CD14-positive monocyte (primary cell): ENCODE measurements at regions not wholly inside any gene's neighbourhood (a gene's known extent, or its start where the extent isn't known, plus 50 kb on each side); places are given as distances from the start of the nearest gene placed in this dataset.

Source experiments
- DNase-seq, 3 donors: peaks; one replicate each; pipeline ENCODE4 v3.0.0-alpha.2; 2011 to 2022
- H2AFZ ChIP-seq: 2 replicates; pipeline ENCODE4 v1.6.0; 2012; ENCODE audit warnings: mild to moderate bottlenecking, low read depth, low read length, inconsistent platforms; ENCODE audit not compliant: insufficient read depth, poor library complexity, severe bottlenecking
- H3K27ac ChIP-seq, 2 donors: 1 replicate in 1 of 2; 2 replicates in 1 of 2; pipeline ENCODE4 v1.5.1; 2012 to 2013; ENCODE audit warnings: low read length in 2 of 2, control low read depth in 1 of 2, inconsistent platforms in 1 of 2, low read depth in 1 of 2, mild to moderate bottlenecking in 1 of 2
- H3K27me3 ChIP-seq, 2 donors: one replicate each; pipeline versions ENCODE4 v1.6.0 to v1.6.1; 2011 to 2013; ENCODE audit warnings: low read length in 2 of 2; ENCODE audit not compliant: control insufficient read depth in 2 of 2, insufficient read depth in 2 of 2
- H3K36me3 ChIP-seq, 2 donors: replicated peaks in 1 of 2; 1 replicate in 1 of 2; 2 replicates in 1 of 2; pipeline versions ENCODE4 v1.5.1 to v1.6.1; 2012 to 2013; ENCODE audit warnings: low read length in 2 of 2, control low read depth in 1 of 2, inconsistent platforms in 1 of 2, mild to moderate bottlenecking in 1 of 2; ENCODE audit not compliant: insufficient read depth in 2 of 2, control insufficient read depth in 1 of 2
- H3K4me1 ChIP-seq, 2 donors: 1 replicate in 1 of 2; 2 replicates in 1 of 2; pipeline versions ENCODE4 v1.5.1 to v1.6.1; 2012 to 2013; ENCODE audit warnings: low read length in 2 of 2, control low read depth in 1 of 2, inconsistent platforms in 1 of 2, mild to moderate bottlenecking in 1 of 2, moderate library complexity in 1 of 2; ENCODE audit not compliant: insufficient read depth in 2 of 2, control insufficient read depth in 1 of 2
- H3K4me2 ChIP-seq: replicated peaks from 2 replicates; pipeline ENCODE3; 2012; ENCODE audit warnings: low read length, moderate library complexity, mild to moderate bottlenecking; ENCODE audit not compliant: poor library complexity, severe bottlenecking; ENCODE audit errors: extremely low read depth
- H3K4me3 ChIP-seq, 3 experiments: fragments of 200-600 bp in 1 of 3; sonication (generic) in 1 of 3; replicated peaks in 1 of 3; 1 replicate in 2 of 3; 2 replicates in 1 of 3; pipeline ENCODE4 v1.5.1; 2011 to 2013; ENCODE audit warnings: low read length in 3 of 3, mild to moderate bottlenecking in 3 of 3, control low read depth in 2 of 3, low read depth in 2 of 3, inconsistent platforms in 1 of 3, moderate library complexity in 1 of 3
- H3K79me2 ChIP-seq: 2 replicates; pipeline ENCODE4 v1.6.0; 2012; ENCODE audit warnings: mild to moderate bottlenecking, control low read depth, inconsistent platforms, low read length, moderate library complexity; ENCODE audit not compliant: insufficient read depth
- H3K9ac ChIP-seq: 2 replicates; pipeline ENCODE4 v1.6.0; 2017; ENCODE audit warnings: low read length, mild to moderate bottlenecking; ENCODE audit not compliant: insufficient read depth, poor library complexity, severe bottlenecking
- H3K9me3 ChIP-seq, 2 donors: replicated peaks in 1 of 2; 1 replicate in 1 of 2; 2 replicates in 1 of 2; pipeline versions ENCODE4 v1.5.1 to v1.6.1; 2012 to 2013; ENCODE audit warnings: low read length in 2 of 2, control low read depth in 1 of 2; ENCODE audit not compliant: control insufficient read depth in 1 of 2, insufficient read depth in 1 of 2
- H4K20me1 ChIP-seq: 2 replicates; pipeline ENCODE4 v1.6.0; 2012; ENCODE audit warnings: mild to moderate bottlenecking, low read length, control low read depth, moderate library complexity; ENCODE audit not compliant: insufficient read depth
- H3K27ac Mint-ChIP-seq, 7 donors: one replicate each; pipeline ENCODE4 v1.8.0; 2020; ENCODE audit warnings: mild to moderate bottlenecking in 7 of 7, mixed read lengths in 7 of 7, moderate library complexity in 6 of 7, inconsistent platforms in 2 of 7
- H3K27me3 Mint-ChIP-seq, 3 donors: one replicate each; pipeline ENCODE4 v1.8.0; 2021 to 2022; ENCODE audit warnings: low read depth in 3 of 3, mild to moderate bottlenecking in 3 of 3, mixed read lengths in 3 of 3, moderate library complexity in 3 of 3, inconsistent platforms in 1 of 3
- H3K36me3 Mint-ChIP-seq, 2 donors: one replicate each; pipeline ENCODE4 v1.8.0; 2020; ENCODE audit warnings: mixed read lengths in 2 of 2, inconsistent platforms in 1 of 2, mild to moderate bottlenecking in 1 of 2
- H3K4me1 Mint-ChIP-seq: one replicate; pipeline ENCODE4 v1.8.0; 2020; ENCODE audit warnings: mild to moderate bottlenecking, mixed read lengths
- H3K4me3 Mint-ChIP-seq, 2 donors: one replicate each; pipeline ENCODE4 v1.8.0; 2020; ENCODE audit warnings: mild to moderate bottlenecking in 2 of 2, mixed read lengths in 2 of 2, moderate library complexity in 1 of 2
- H3K9me3 Mint-ChIP-seq, 7 donors: one replicate each; pipeline ENCODE4 v1.8.0; 2020 to 2022; ENCODE audit warnings: mixed read lengths in 7 of 7, mild to moderate bottlenecking in 6 of 7, moderate library complexity in 6 of 7, inconsistent platforms in 2 of 7
- CTCF ChIP-seq: fragments of 200-600 bp; IDR thresholded peaks from one replicate; pipeline ENCODE4 v1.8.0; 2022; ENCODE audit warnings: antibody characterized with exemption, mild to moderate bottlenecking
- whole genome bisulfite sequencing: methylation state at CpG from one replicate; pipeline ENCODE4 v1.1.5; 2013; ENCODE audit warnings: missing lambda C conversion rate; ENCODE audit not compliant: insufficient coverage; 5-methylcytosine and 5-hydroxymethylcytosine counted together
- intact Hi-C, 2 donors: fragments of 100-400 bp; cut with micrococcal nuclease; formaldehyde crosslinking; loops; one replicate each; pipeline versions ENCODE4 v1.15.0 to v1.15.1; 2023

- Mint-ChIP-seq H3K27me3 (peaks cover 0 to 2% (median 0%) of the 10 kb centered on the region in 3 donors), H3K36me3 (peaks cover 6 to 18% of the 10 kb centered on the region in 2 donors), H3K4me3 (no peak overlapping the region), H3K27ac (peak overlapping the region in 2 of 7 donors; percentile 46 to 47), H3K4me1 (peaks cover 39% of the 10 kb centered on the region), H3K9me3 (peaks cover 0 to 12% (median 5%) of the 10 kb centered on the region in 7 donors)
- H3K79me2 ChIP-seq, result no peaks in the 10 kb centered on the region
- DNase-seq, result peak in 2 of 3 donors; percentile 22 to 43
- WGBS, result 60% methylated on average over 1 of the region's 3 CpGs
- peaks cover 0 to 6% of the 10 kb centered on the region in 2 donors for H3K9me3 ChIP-seq
- H2AFZ ChIP-seq, result no peak overlapping the region
- H3K4me1 ChIP-seq, result peaks cover 26 to 32% of the 10 kb centered on the region in 2 donors
- no peak overlapping the region for H3K4me3 ChIP-seq
- no peak overlapping the region for H3K4me2 ChIP-seq
- intact Hi-C loops, result no loop called here
- TF ChIP-seq CTCF, result no peak
- H3K27ac ChIP-seq, result no peak overlapping the region
- H3K27me3 ChIP-seq, result no peaks in the 10 kb centered on the region
- H3K9ac ChIP-seq, result no peak overlapping the region
- H3K36me3 ChIP-seq, result peaks cover 0 to 5% of the 10 kb centered on the region in 2 donors
- H4K20me1 ChIP-seq, result no peaks in the 10 kb centered on the region
Observed at GRCh38 chrX:7263961-7264360, 116.0 kb upstream of the PUDP start.

GRCh38 chrX:7263330-7263729 lies 115.4 kb upstream of the PUDP start:
- Histone ChIP-seq H3K4me1 (peaks cover 21 to 27% of the 10 kb centered on the region in 2 donors), H3K27ac (no peak overlapping the region), H2AFZ (no peak overlapping the region), H3K9me3 (peaks cover 0 to 6% of the 10 kb centered on the region in 2 donors), H3K4me2 (no peak overlapping the region), H3K79me2 (no peaks in the 10 kb centered on the region), H4K20me1 (no peaks in the 10 kb centered on the region), H3K27me3 (no peaks in the 10 kb centered on the region), H3K36me3 (peaks cover 0 to 7% of the 10 kb centered on the region in 2 donors), H3K9ac (no peak overlapping the region), H3K4me3 (no peak overlapping the region)
- intact Hi-C loops, result no loop called here
- peaks cover 0 to 2% (median 0%) of the 10 kb centered on the region in 3 donors for H3K27me3 Mint-ChIP-seq
- peaks cover 33% of the 10 kb centered on the region for H3K4me1 Mint-ChIP-seq
- no CpG with 5 or more reads among the region's 5 CpGs for WGBS
- H3K27ac Mint-ChIP-seq, result no peak overlapping the region
- no peak for TF ChIP-seq CTCF
- DNase-seq, result no peak
- peaks cover 0 to 12% (median 5%) of the 10 kb centered on the region in 7 donors for H3K9me3 Mint-ChIP-seq
- H3K4me3 Mint-ChIP-seq, result no peak overlapping the region
- peaks cover 8 to 21% of the 10 kb centered on the region in 2 donors for H3K36me3 Mint-ChIP-seq
